PC-9 (cell line): ENCODE measurements at regions not wholly inside any gene's neighbourhood (a gene's known extent, or its start where the extent isn't known, plus 50 kb on each side); places are given as distances from the start of the nearest gene placed in this dataset.

Experiments
- BruUV-seq: library from RNA; stranded (reverse); fragments of 400-500 nt; replicated peaks from 2 replicates; lab custom pipeline; 2021; lab: Mats Ljungman, UMichigan
- CTCF ChIA-PET: fragments of 300-600 bp; sonication (Branson Sonifier 250); formaldehyde crosslinking; loops from one replicate; lab custom pipeline; 2022; ENCODE audit warnings: antibody characterized with exemption; lab: Charles Lee
- POLR2A ChIA-PET: fragments of 300-600 bp; sonication (Branson Sonifier 250); formaldehyde crosslinking; loops from one replicate; lab custom pipeline; 2022; ENCODE audit warnings: antibody characterized with exemption; ENCODE audit not compliant: unreplicated experiment; lab: Charles Lee
- DNase-seq, 2 experiments: peaks; one replicate each; pipeline versions ENCODE4 v3.0.0 to v3.0.0-alpha.2; 2015 to 2022; ENCODE audit warnings: mixed read lengths in 1 of 2
- H2AFZ ChIP-seq: fragments of 200-600 bp; sonication (generic); 2 replicates; pipeline ENCODE4 v1.8.1; 2017; ENCODE audit warnings: antibody characterized with exemption
- H3F3A ChIP-seq: fragments of 200-600 bp; sonication (generic); 2 replicates; pipeline ENCODE4 v1.8.1; 2017; ENCODE audit warnings: antibody characterized with exemption, mild to moderate bottlenecking, low read depth; ENCODE audit not compliant: insufficient read depth
- H3K27ac ChIP-seq: fragments of 200-600 bp; sonication (generic); 2 replicates; pipeline ENCODE4 v1.6.1; 2016; ENCODE audit warnings: mixed run types
- H3K27me3 ChIP-seq: fragments of 200-600 bp; sonication (generic); 2 replicates; pipeline ENCODE4 v1.6.1; 2016; ENCODE audit warnings: low read depth, mixed run types; ENCODE audit not compliant: insufficient read depth
- H3K36me3 ChIP-seq: fragments of 200-600 bp; sonication (generic); 2 replicates; pipeline ENCODE4 v1.6.1; 2016; ENCODE audit warnings: low read depth, mixed run types
- H3K4me1 ChIP-seq: fragments of 200-600 bp; sonication (generic); replicated peaks from 2 replicates; pipeline ENCODE4 v1.6.1; 2016; ENCODE audit warnings: mixed run types; ENCODE audit not compliant: insufficient read depth
- H3K4me2 ChIP-seq: fragments of 200-600 bp; sonication (generic); 2 replicates; pipeline ENCODE4 v1.6.1; 2017; ENCODE audit warnings: mixed run types
- H3K4me3 ChIP-seq: fragments of 200-600 bp; sonication (generic); 2 replicates; pipeline ENCODE4 v1.6.1; 2016; ENCODE audit warnings: mixed run types
- H3K79me2 ChIP-seq: fragments of 200-600 bp; sonication (generic); 2 replicates; pipeline ENCODE4 v1.6.1; 2017; ENCODE audit warnings: low read depth, mixed run types
- H3K9me2 ChIP-seq: fragments of 200-600 bp; sonication (generic); 2 replicates; pipeline ENCODE4 v1.8.1; 2017; ENCODE audit warnings: mild to moderate bottlenecking; ENCODE audit not compliant: insufficient read depth
- H3K9me3 ChIP-seq: fragments of 200-600 bp; sonication (generic); 2 replicates; pipeline ENCODE4 v1.8.1; 2016; ENCODE audit warnings: low read depth; ENCODE audit not compliant: insufficient read depth
- H4K20me1 ChIP-seq: fragments of 200-600 bp; sonication (generic); 2 replicates; pipeline ENCODE4 v1.8.1; 2017; ENCODE audit not compliant: insufficient read depth
- CTCF ChIP-seq: fragments of 200-600 bp; sonication (generic); conservative IDR thresholded peaks from 2 replicates; pipeline ENCODE4 v1.6.1; 2017; ENCODE audit warnings: mixed run types, antibody characterized with exemption, mild to moderate bottlenecking, moderate library complexity
- EZH2 ChIP-seq: fragments of 200-600 bp; sonication (generic); IDR thresholded peaks from 2 replicates; pipeline ENCODE4 v1.8.0; 2017; ENCODE audit warnings: antibody characterized with exemption, low read depth
- intact Hi-C: fragments of 100-400 bp; cut with micrococcal nuclease; formaldehyde crosslinking; loops from one replicate; pipeline ENCODE4 v1.10.0; 2022; ENCODE audit not compliant: unreplicated experiment

DNA sequence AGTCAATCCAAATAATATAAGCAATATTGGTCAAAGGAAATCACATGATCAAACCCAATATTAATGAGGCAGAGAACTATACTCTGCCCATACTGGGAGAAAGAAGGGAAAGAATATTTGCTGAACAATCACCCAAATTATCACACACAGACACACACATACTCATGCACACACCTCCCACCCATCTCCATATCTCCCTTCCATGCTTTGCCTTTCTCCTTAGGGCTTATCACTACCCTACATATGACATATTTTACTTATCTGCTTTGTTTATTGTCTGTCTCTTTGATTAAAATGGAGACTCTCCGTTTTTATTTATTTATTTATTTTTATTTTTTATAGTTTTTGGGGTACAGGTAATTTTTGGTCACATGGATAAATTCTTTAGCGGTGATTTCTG is 112.9 kb upstream of the NHS start:
- ChIA-PET POLR2A (no interaction called here), CTCF (no interaction called here)
- H3K36me3 ChIP-seq: no peaks in the 10 kb centered on the region
- H3K9me3 ChIP-seq: no peaks in the 10 kb centered on the region
- intact Hi-C loops: no loop called here
- no peak overlapping the region for H3K4me3 ChIP-seq
- no peak overlapping the region for H3K4me2 ChIP-seq
- H3K27me3 ChIP-seq: no peaks in the 10 kb centered on the region
- BruUV-seq: no TSS peak
- no peak overlapping the region for H2AFZ ChIP-seq
- H3K79me2 ChIP-seq: no peaks in the 10 kb centered on the region
- H3K4me1 ChIP-seq: no peaks in the 10 kb centered on the region
- H3F3A ChIP-seq: no peaks in the 10 kb centered on the region
- DNase-seq: no peak
- no peak overlapping the region for H3K27ac ChIP-seq
- TF ChIP-seq CTCF: no peak
- no peak for TF ChIP-seq EZH2
- no peaks in the 10 kb centered on the region for H3K9me2 ChIP-seq
- no peaks in the 10 kb centered on the region for H4K20me1 ChIP-seq

DNA sequence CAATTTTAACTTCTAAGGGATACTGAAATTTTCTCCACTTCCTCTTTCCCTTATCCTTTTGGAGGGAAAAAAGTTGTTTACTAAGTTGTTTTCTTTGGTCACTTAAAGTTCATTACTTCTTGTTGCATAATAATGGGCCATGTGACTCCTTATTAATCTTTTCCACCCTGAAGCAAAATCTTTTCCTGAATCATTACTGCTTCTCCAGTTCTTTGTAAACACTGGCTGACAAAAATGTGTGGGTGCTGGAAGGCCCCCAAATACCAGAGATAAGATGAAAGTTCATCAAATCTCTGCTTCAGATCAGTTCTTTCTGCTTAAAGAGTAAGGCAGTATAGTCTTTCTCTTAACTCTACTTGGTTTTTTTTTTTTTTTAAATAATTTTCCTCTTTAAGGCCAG is 108.9 kb upstream of the NHS start:
- Histone ChIP-seq H2AFZ (no peak overlapping the region), H3K36me3 (no peaks in the 10 kb centered on the region), H3K27me3 (no peaks in the 10 kb centered on the region), H3K9me2 (no peaks in the 10 kb centered on the region), H3K9me3 (no peaks in the 10 kb centered on the region), H3F3A (no peaks in the 10 kb centered on the region), H3K4me2 (no peak overlapping the region), H4K20me1 (no peaks in the 10 kb centered on the region), H3K4me1 (no peaks in the 10 kb centered on the region), H3K4me3 (no peak overlapping the region), H3K27ac (no peak overlapping the region), H3K79me2 (no peaks in the 10 kb centered on the region)
- BruUV-seq: no TSS peak
- DNase-seq: no peak
- CTCF ChIA-PET: no interaction called here
- POLR2A ChIA-PET: no interaction called here
- intact Hi-C loops: no loop called here
- no peak for TF ChIP-seq CTCF
- no peak for TF ChIP-seq EZH2

DNA sequence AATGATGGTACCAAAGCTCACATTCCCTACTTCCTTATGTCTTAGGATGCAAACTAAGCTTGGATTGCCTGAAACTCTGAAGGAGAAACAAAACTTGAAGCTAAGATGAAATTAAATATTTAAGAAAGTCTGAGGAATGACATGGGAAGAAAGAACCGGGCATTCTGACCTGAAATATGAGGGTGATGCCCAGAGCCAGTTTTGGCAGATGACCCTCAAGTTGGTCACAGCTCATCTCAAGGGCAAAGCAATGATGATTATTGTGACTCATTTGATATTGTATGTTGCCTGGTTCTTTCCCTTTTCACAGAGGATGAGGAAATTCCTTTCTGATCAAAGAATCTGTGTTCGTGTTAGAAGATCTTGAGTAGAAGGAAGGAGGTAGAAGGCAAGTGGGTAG is 96.0 kb upstream of the NHS start:
- no peaks in the 10 kb centered on the region for H3K9me3 ChIP-seq
- H4K20me1 ChIP-seq: no peaks in the 10 kb centered on the region
- DNase-seq: no peak
- ChIA-PET CTCF (no interaction called here), POLR2A (no interaction called here)
- no peak overlapping the region for H2AFZ ChIP-seq
- no peaks in the 10 kb centered on the region for H3K79me2 ChIP-seq
- H3F3A ChIP-seq: no peaks in the 10 kb centered on the region
- TF ChIP-seq CTCF (no peak), EZH2 (no peak)
- no peaks in the 10 kb centered on the region for H3K9me2 ChIP-seq
- intact Hi-C loops: no loop called here
- no peak overlapping the region for H3K27ac ChIP-seq
- H3K36me3 ChIP-seq: no peaks in the 10 kb centered on the region
- BruUV-seq: no TSS peak
- H3K4me3 ChIP-seq: no peak overlapping the region
- no peaks in the 10 kb centered on the region for H3K27me3 ChIP-seq
- H3K4me2 ChIP-seq: no peak overlapping the region
- H3K4me1 ChIP-seq: no peaks in the 10 kb centered on the region
